Lung (tissue), 11 donors: ENCODE measurements at regions not wholly inside any gene's neighbourhood (a gene's known extent, or its start where the extent isn't known, plus 50 kb on each side); places are given as distances from the start of the nearest gene placed in this dataset.

ENCODE experiments used
- ATAC-seq: fragments of 200-7000 bp; cut with Tn5 transposase; one replicate; pipeline ENCODE4 v1.9.1; 2020; ENCODE audit warnings: moderate number of reproducible peaks; ENCODE audit not compliant: insufficient read depth, low FRiP score
- DNase-seq, 3 donors: peaks; one replicate each; pipeline ENCODE4 v3.0.0-alpha.2; 2013 to 2017
- H3K27ac ChIP-seq, 2 donors: one replicate each; pipeline ENCODE4 v1.5.1; 2013; ENCODE audit warnings: mild to moderate bottlenecking in 2 of 2, moderate library complexity in 2 of 2, control low read depth in 1 of 2, inconsistent platforms in 1 of 2, low read depth in 1 of 2, low read length in 1 of 2
- H3K27me3 ChIP-seq, 3 donors: one replicate each; pipeline ENCODE4 v1.5.1; 2013; ENCODE audit warnings: low read length in 2 of 3; ENCODE audit not compliant: control insufficient read depth in 3 of 3, insufficient read depth in 3 of 3
- H3K36me3 ChIP-seq, 4 donors: one replicate each; pipeline ENCODE4 v1.5.1; 2013; ENCODE audit warnings: low read length in 4 of 4, mild to moderate bottlenecking in 1 of 4, moderate library complexity in 1 of 4; ENCODE audit not compliant: control insufficient read depth in 4 of 4, insufficient read depth in 4 of 4
- H3K4me1 ChIP-seq, 5 donors: one replicate each; pipeline ENCODE4 v1.5.1; 2013; ENCODE audit warnings: low read length in 5 of 5, mild to moderate bottlenecking in 2 of 5, moderate library complexity in 1 of 5; ENCODE audit not compliant: control insufficient read depth in 5 of 5, insufficient read depth in 5 of 5
- H3K4me3 ChIP-seq: one replicate; pipeline ENCODE4 v1.5.1; 2013; ENCODE audit warnings: mild to moderate bottlenecking, control low read depth, moderate library complexity
- H3K9ac ChIP-seq, 2 donors: one replicate each; pipeline ENCODE4 v1.5.1; 2013; ENCODE audit warnings: low read length in 2 of 2, control low read depth in 1 of 2; ENCODE audit not compliant: insufficient read depth in 1 of 2
- H3K9me3 ChIP-seq, 4 donors: one replicate each; pipeline ENCODE4 v1.5.1; 2013; ENCODE audit warnings: low read length in 3 of 4, mild to moderate bottlenecking in 1 of 4, moderate library complexity in 1 of 4; ENCODE audit not compliant: control insufficient read depth in 4 of 4, insufficient read depth in 3 of 4
- WGBS, 2 donors: extraction: QIAGEN DNeasy Blood & Tissue Kit; methylation state at CpG; one replicate each; pipeline ENCODE4 v1.1.7; 2013; 5-methylcytosine and 5-hydroxymethylcytosine counted together
- TF ChIP-seq, protein P1 (sequence below): IDR thresholded peaks from 2 replicates; pipeline ENCODE4 v1.5.1; 2012; ENCODE audit warnings: mild to moderate bottlenecking; ENCODE audit errors: control extremely low read depth, extremely low read depth
- donor health status: control.
- donor health status: control.
- donor health status: Bipolar disorder and iron deficiency.
- donor health status: healthy.
- donor health status: DM: yes; HTN: yes; CAD: no.

DNA sequence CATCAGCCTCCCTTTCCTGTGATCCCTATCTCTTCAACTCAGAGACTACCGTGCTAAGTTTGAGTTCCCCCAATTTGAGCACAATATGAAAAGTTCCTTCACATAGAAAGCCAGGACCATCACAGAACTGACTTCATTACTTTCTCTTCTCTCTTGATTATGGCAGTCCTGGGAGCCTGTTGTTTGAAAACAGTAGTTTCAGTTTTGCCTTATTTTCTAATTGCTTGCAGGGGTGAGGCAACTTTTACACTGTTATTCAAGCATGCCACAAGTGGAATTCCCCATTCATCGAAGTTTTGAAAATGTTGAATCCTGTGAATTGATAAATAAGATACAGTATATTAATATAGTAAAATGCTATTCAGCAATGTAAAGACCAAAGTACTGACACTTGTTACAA lies 569.7 kb upstream of the MARCKS start:
- no peak overlapping the region for H3K27ac ChIP-seq
- peaks cover 0 to 5% (median 0%) of the 10 kb centered on the region in 5 donors for H3K4me1 ChIP-seq
- no peaks in the 10 kb centered on the region for H3K36me3 ChIP-seq
- ATAC-seq (no peak), DNase-seq (no peak)
- TF ChIP-seq, protein P1, sequence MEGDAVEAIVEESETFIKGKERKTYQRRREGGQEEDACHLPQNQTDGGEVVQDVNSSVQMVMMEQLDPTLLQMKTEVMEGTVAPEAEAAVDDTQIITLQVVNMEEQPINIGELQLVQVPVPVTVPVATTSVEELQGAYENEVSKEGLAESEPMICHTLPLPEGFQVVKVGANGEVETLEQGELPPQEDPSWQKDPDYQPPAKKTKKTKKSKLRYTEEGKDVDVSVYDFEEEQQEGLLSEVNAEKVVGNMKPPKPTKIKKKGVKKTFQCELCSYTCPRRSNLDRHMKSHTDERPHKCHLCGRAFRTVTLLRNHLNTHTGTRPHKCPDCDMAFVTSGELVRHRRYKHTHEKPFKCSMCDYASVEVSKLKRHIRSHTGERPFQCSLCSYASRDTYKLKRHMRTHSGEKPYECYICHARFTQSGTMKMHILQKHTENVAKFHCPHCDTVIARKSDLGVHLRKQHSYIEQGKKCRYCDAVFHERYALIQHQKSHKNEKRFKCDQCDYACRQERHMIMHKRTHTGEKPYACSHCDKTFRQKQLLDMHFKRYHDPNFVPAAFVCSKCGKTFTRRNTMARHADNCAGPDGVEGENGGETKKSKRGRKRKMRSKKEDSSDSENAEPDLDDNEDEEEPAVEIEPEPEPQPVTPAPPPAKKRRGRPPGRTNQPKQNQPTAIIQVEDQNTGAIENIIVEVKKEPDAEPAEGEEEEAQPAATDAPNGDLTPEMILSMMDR = no peak
- H3K27me3 ChIP-seq = no peaks in the 10 kb centered on the region
- H3K9ac ChIP-seq = no peak overlapping the region
- 91 to 92% methylated on average over 2 of the region's 2 CpGs for WGBS, 2 donors
- H3K9me3 ChIP-seq = peaks cover 0 to 6% (median 2%) of the 10 kb centered on the region in 4 donors
- no peak overlapping the region for H3K4me3 ChIP-seq

DNA sequence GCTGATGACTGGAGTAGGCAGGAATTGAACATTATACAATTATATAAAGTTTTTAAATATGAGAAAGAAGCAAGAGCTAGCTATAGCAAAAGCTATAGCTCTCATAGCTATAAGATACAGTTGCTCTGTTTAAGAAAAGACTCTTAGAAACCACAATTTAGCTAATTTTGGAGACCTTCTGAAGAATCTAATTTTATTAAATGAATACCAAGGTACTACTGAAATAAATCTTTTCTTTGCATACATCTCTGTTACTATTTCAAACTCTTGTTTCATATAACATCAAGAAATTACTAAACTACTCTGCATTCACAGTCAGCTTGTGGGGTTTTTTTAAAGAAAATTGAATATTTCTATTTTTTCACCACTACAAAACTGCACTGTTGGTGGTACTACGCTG lies 568.7 kb upstream of the MARCKS start:
- H3K27ac ChIP-seq = no peak overlapping the region
- H3K9ac ChIP-seq = no peak overlapping the region
- H3K9me3 ChIP-seq = peaks cover 0 to 6% (median 2%) of the 10 kb centered on the region in 4 donors
- no peaks in the 10 kb centered on the region for H3K36me3 ChIP-seq
- 88 to 92% methylated on average over 1 of the region's 1 CpG for WGBS, 2 donors
- no peak overlapping the region for H3K4me3 ChIP-seq
- DNase-seq = no peak
- H3K4me1 ChIP-seq = peaks cover 0 to 5% (median 0%) of the 10 kb centered on the region in 5 donors
- H3K27me3 ChIP-seq = no peaks in the 10 kb centered on the region
- TF ChIP-seq, protein P1 = no peak
- ATAC-seq = no peak

DNA sequence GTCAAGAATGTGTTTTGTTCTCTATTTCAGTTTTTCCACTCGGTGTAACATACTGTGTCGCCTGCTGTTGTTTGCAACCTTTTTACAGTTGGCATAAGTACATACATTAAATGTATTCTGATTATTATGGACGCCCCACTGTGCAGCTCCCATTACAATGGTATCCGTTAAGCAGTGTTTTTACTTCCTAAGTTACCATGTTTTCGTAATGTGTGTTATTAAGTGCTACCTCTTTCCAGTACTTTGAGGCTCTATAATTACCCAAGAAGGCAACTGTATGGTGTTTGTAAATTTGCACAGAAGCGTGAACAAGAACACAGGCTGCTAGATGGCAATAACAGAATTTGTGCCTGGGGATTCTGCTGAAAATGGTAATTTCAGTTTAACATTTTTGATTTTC lies 568.0 kb upstream of the MARCKS start:
- Histone ChIP-seq H3K4me3 (no peak overlapping the region), H3K27me3 (no peaks in the 10 kb centered on the region), H3K9ac (no peak overlapping the region), H3K4me1 (peaks cover 0 to 5% (median 0%) of the 10 kb centered on the region in 5 donors), H3K27ac (no peak overlapping the region), H3K9me3 (peaks cover 0 to 6% (median 2%) of the 10 kb centered on the region in 4 donors), H3K36me3 (no peaks in the 10 kb centered on the region)
- WGBS, 2 donors = 92 to 95% methylated on average over 6 of the region's 6 CpGs
- TF ChIP-seq, protein P1 = no peak
- no peak for DNase-seq
- ATAC-seq = no peak

DNA sequence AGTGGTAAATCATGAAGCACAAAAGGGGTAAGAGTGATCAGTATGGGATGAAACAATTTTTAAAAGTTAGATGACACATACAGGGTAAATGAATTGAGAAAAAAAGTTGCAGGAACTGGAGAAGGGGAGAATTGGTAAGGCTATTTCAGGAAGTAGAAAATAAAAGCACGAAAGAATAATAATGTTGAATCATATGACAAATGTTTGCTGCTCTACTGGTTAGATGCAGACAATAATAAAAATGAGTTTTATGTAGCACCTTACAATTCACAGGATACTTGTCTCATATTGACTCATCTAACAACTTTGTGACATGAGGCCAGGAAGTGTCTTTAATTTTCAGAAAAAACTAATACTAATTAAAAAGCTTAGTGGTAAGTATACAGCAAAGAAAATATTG lies 566.5 kb upstream of the MARCKS start:
- peaks cover 0 to 5% (median 0%) of the 10 kb centered on the region in 5 donors for H3K4me1 ChIP-seq
- H3K9me3 ChIP-seq = peaks cover 0 to 5% (median 2%) of the 10 kb centered on the region in 4 donors
- H3K9ac ChIP-seq = no peak overlapping the region
- H3K27ac ChIP-seq = no peak overlapping the region
- no peaks in the 10 kb centered on the region for H3K36me3 ChIP-seq
- DNase-seq (no peak), ATAC-seq (no peak)
- H3K4me3 ChIP-seq = no peak overlapping the region
- TF ChIP-seq, protein P1 = no peak
- 84 to 95% methylated on average over 1 of the region's 1 CpG for WGBS, 2 donors
- no peaks in the 10 kb centered on the region for H3K27me3 ChIP-seq
